DMS 273 (cell line): ENCODE measurements at regions not wholly inside any gene's neighbourhood (a gene's known extent, or its start where the extent isn't known, plus 50 kb on each side); places are given as distances from the start of the nearest gene placed in this dataset.

Source experiments
- DNase-seq: peaks from one replicate; lab custom pipeline; 2025; ENCODE audit not compliant: unreplicated experiment; lab: John Stamatoyannopoulos, UW

DNA sequence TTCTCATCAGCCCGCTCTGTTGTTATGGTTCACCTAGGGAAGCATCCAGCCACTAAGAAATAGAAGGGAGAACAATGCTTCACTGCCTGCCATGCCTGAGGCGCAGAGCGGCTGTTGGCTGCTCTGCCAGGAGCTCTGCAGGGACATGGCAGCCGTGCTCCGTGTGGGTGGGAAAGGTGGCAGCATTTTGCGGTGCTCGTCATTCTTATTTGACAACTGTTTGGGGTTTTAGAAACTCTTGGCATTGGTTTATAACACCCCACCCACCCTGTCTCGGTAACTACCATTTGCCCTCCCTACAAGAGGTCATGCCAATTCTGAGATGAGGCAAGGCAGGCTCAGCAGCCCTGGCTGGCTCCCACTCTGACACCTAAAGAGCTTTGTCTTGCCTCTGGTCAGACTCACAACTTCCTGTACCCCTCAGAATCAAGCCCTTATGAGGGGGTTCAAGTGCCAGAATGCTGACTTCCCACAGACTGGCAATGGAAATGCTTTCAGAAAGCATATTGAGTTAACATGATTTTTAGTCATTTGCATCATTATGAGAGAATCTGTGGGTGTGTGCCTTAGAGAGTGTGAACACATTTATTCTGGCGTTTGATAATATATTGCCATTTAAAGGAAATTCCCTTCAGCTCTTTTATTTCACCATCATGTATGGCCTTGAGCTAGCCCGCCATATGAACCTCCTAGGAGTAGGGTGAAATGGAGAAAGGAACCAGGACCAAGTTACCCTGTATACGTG lies 288.0 kb upstream of the ANKRD55 start:
- DNase-seq: no peak

DNA sequence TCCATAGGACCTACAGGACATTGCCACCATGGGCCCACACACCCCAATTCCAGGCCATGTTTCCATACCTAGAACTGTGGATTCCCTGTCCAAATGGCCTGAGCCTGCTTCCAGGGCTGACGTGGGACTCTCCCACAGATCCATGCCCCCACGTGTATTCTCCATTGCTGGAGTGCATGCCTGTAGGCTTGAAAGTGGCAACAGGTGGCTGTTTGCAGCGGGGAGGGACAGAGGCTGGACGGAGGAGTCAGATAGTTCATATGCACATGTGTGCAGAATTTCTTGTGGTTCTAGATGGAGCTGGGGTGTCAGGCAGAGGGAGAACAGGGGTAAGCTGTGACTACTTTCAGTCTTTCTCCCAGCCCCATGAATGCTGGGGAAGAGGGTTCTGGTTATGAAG lies 285.7 kb upstream of the ANKRD55 start:
- DNase-seq: no peak

DNA sequence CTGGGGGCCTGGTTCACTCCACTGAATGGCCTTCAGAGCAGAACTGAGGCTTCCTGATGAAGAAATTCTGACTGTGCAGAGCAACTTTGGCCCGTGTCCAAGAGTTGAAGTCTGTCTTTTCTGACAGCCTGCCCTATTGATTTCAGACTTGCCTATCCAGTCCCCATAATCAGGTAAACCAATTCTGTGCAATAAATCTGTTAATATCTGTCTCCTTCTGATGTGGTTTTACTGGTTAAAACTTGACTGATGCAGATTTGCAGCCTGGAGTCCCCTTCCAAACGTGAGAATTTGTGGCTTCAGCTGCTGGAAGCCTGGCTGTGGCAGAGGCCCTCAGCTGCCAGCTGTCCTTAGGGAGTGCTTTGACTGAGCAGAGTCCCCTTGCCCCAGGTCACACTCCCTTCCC lies 283.9 kb upstream of the ANKRD55 start:
- peak; percentile 63 for DNase-seq

DNA sequence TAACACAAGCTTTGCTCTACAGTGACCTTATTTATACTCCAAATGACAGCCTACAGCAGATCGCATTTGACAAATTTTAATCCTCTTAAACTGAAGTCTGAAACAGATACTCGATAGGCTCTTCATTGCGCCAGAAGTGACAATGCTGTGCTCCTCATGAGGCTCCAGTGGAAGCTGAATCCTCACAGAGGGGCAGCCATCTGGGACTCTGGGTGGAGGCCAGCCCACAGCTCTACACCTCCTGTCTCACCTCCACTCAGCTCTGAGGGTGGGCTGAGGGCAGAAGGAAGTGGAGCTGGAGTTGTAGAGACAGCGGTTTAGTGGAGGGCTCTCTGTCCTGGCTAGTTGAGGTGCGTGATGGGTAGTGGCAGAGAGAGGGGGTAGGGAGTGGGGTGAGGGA lies 283.3 kb upstream of the ANKRD55 start:
- DNase-seq: peak; percentile 73

DNA sequence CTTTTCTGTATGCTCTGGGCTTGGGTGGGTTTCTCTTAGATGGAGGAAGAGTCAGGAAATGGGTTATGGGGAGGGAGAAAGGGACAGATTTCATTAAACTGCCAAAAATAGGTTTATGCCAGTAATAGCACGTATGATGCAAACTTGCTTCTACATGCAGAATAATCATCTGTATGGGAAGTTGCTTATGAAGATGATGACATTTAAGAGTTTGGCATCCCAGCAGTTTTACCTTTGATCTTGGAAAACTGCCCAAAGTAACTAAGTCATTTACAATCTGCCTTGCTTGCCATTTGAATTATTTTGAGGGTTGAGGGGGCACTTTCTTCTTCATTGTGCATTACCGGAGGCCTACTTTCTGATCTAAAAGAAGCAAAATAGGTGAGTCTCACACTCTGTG lies 282.9 kb upstream of the ANKRD55 start:
- DNase-seq: peak; percentile 50

DNA sequence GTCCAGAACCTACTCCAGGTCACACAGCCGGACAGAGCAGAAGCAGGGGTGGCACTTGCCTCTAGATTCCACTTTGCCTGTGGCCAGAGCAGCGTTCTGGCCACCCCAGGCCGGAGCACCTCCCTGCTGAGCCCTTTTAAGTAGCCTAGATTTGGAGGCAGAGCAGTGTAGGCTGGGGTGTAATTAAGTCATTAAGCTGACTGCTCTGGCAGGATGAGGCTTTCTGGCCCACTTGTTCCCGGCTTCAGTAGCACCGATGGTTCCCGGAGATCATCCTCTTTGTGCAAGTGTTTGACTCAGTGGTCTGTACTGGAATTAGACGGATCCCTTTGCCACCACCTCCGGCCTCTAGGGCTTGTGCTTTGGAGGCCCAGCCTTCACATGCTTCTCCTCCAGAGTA lies 281.9 kb upstream of the ANKRD55 start:
- DNase-seq: no peak

GRCh38 chr5:56514245-56514644 lies 281.1 kb upstream of the ANKRD55 start:
- DNase-seq: no peak

- no peak for DNase-seq
Observed at GRCh38 chr5:56513141-56513540, 280.0 kb upstream of the ANKRD55 start.

DNA sequence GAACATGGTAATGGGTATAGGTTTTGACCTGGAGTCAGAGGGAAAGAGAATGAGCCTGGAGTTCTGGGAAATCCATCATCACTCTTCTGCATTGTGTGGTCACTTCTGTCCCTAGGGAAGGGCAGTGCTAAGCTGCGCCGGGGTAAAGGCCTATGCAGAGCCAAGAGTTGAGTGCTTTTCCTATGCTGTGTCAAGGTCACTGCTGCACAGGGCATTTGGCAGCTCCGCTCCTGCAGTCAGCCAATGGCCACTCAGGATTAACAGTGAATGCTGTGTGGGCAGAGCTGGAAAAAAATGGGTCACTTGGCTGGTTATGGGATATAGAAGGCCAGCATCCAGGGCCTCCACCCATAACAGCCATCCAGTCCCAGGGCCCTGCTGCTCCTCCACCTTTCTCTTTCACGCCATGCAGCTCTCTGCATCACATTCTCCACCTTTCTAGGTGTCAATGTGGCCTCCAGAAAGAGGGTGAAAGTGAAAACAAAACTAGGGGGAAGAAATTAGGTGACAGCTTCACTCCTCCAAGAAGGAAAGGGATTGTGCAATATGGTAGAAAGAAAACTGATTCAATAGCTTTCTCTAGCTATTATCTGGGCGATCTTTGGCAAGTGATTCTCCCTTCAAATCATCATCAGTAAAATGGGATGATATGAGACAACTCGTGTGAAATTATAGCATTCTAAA lies 279.3 kb upstream of the ANKRD55 start:
- DNase-seq: no peak

DNA sequence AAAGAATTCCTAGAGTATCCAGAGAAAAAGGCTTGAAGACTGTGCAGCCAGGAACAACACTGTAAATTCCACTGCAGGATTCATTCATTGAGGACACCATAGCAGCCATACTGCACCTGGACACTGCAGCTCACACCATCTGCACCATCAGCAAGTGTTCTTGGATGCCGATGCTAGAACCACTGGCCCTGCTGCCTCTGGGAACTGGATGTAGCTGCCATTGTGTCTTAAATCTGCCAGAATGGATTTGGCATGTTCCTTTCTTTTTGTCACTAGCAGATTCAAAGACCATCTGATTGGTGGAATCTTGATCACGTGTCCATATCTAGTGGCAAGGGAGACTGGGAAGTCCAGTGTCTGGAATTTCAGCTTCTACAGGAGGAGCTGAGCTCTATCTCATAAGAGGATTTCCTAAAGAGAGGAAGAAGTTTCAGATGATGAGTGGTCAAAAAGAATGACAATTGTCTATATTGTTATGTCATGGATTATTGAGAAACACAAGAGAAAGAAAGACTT lies 278.3 kb upstream of the ANKRD55 start:
- no peak for DNase-seq

DNA sequence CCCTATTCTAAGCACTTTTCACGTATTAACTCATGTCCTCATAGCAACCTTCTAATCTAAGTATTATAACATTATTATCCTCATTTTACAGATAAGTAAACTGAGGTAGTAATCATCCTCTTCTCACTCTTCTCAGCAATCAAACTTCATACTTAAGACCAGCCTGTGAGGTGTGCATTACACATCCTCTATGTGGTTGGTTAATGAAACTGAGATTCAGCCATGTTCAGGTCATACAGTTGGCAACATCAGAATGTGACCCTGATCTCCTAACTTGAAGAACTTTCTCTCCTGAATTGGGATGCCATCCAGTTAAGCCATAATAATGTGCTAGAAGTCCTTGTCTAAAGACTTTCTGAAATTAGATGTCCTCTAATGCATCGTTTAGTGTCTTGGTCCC lies 275.1 kb upstream of the ANKRD55 start:
- no peak for DNase-seq

DNA sequence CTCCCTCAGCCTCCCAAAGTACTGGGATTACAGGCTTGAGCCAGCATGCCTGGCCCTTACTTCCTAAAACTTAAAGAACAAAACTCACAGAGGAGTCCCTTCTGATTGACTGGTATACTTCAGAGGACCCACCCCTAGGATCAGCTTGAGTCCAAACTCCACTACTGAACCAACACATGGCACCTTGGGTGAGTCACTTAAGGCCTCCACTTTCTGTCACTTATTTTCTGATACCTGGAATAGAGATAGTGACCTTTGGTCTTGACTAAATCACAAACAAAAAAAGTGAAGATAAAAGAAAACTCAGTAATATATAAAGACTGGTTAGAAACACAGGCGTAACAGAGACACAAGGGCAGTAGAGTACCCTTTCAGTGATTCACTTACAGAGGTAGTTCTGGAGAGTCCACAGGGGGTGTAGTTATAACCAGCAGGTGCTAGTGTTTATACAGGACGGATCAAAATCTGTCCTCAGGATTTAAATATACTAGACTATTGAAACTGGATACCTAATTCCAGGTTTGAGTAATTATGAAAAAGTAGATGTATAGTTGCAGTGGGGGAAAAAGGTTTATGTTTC lies 274.3 kb upstream of the ANKRD55 start:
- DNase-seq: peak; percentile 43

DNA sequence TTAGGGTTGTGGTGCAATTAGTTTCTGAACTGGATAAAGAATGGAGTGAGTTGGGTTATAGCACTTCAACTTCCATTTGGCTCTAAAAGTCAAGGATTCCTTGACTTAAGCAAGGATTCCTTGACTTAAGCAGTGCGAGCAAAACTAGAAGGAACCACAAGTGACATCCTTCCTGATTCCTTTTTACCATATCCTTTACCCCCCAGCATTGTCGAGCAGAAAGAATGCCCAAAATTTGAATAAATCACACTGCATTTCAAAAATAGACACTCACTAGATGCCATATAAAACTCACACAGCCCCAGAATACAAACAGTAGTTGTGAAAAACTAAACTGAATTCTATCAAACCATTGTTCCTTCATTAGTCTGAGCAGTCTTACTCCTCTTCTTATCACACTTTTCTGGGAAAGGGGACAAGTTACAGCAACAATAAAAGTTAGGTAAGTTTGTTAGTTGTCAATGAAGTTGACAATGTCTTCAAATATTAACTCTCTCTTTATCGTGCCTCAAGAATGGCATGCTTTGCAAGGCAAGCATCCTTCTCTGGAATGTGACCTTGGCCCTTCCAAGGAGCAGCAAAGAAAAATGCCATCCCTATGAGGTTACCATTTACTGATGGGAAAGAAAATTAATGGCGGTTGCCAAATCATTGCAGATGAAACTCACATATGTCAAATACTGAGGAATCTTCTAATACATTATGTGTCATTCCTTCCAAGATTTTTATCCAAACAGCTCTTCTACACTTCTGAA lies 273.3 kb upstream of the ANKRD55 start:
- DNase-seq: no peak

DNA sequence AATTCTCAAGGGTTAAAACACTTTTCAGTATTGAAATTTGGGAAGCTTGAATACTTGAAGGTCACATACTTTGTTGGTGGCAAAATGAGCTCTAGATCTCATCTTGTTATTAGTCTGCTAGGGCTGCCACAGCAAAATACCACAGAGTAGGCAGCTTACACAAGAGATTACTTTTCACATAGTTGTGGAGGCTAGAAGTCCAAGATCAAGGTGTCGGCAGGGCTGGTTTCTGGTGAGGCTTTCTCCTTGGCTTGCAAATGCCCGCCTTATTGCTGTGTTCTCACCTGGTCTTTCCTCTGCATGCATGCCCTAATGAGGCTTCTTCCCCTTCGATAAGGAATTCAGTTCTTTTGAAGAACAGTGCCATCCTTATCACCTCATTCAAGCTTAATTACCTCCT lies 270.8 kb upstream of the ANKRD55 start:
- DNase-seq: no peak

DNA sequence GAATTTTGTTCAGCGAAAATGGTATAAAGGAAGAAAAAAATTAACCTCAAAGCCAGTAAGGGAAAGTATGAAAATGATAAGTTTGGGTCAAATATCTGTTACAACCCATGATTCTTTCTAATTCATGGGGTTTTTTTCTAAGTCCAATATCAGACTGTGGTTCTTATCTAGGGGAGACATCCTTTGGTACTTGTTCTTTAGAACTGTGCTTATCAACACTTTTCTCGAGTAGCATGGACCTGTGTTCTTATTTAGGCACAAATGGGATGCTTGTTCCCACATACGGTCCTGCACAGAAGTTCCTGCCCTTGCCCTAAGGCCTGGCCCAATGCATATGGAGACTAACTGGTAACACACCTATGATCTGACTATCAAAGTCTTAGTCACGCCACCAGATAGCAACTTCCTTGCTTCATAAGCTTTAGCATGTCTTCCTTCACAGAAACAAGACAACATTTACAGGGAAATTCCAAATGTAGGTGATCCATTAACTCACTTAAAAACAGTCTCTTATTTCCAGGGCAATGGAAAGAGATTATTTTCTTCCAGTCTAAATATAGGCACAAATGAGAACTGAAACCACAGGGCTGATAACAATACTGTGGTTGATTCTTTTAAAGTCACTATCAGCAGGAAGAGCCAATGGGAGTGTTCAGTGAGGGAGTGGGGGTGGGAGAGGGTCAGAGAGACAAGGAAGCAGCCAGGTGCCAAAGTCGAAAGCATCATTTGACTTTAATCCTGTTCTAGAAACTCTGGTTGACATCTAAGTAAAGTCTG lies 268.8 kb upstream of the ANKRD55 start:
- DNase-seq: no peak

- no peak for DNase-seq
Observed at GRCh38 chr5:56499901-56500300, 266.8 kb upstream of the ANKRD55 start.

GRCh38 chr5:56499491-56499890 lies 266.4 kb upstream of the ANKRD55 start:
- DNase-seq: no peak

- DNase-seq: no peak
Observed at GRCh38 chr5:56498759-56499395, 265.7 kb upstream of the ANKRD55 start.

DNA sequence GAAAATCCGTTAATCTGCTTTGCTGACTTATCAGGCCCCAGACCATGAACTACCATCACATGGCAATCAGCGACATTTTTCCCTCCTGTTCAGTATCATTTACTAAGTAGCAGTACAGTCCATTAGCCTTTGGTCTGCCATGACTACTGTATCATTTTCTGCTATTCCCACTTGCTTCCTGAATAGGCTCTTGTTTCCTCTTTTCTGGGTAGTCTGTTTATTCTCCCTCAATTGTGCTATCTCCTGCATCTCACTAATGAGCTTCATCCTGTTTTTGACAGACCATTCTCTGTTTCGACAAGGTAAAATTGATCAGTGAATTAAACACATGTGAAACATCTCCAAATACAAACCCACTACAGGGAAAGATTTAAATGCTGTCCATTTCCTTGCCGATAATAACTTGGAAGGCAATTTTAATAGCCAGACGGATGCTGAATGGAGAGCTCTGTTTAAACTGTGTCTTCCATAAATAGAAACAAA lies 263.5 kb upstream of the ANKRD55 start:
- no peak for DNase-seq

GRCh38 chr5:56494300-56494731 lies 261.2 kb upstream of the ANKRD55 start:
- DNase-seq: no peak
